Activated CD4-positive, alpha-beta T cell treated with anti-CD3 and anti-CD28 coated beads, Interleukin-2, amount 50 U/mL, for 48 hours (primary cell): ENCODE measurements at regions not wholly inside any gene's neighbourhood (a gene's known extent, or its start where the extent isn't known, plus 50 kb on each side); places are given as distances from the start of the nearest gene placed in this dataset.

Experiments
- DNase-seq, 2 experiments: peaks; one replicate each; pipeline ENCODE4 v3.0.0-alpha.2; 2020

GRCh38 chr2:155372969-155373368 is 674.5 kb downstream of the KCNJ3 start:
- no peak for DNase-seq

DNA sequence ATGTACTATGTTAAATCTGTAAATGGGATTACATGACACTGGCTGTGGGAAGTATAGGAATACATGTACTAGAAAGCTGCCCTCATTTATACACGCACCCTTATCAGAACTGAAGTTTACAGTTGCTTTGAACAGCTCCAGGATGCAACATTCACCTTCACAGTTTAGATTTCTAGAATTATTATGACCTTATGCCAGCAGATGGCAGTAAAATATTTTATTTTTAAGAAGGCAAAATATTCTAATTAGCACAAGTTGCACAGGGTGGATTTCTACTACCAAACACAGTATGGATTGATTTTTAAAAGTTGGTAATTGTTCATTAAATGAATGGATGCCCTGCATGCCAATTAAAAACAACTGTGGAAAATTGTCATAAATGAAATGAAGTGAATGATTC is 670.4 kb downstream of the KCNJ3 start:
- DNase-seq, result no peak

DNA sequence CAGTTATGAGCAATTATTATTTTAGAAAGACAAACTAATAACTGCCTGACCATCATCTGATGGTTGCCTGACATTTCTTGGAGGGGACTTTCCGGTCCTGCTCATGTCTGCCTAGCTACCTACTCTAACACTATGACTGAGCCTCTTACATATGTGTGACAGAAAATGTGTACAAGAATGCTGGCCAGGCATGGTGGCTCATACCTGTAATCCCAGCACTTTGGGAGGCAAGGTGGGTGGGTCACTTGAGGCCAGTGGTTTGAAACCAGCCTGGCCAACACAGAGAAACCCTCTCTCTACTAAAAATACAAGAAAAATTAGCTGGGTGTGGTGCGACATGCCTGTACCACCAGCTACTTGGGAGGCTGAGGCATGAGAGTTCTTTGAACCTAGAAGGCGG is 666.3 kb downstream of the KCNJ3 start:
- DNase-seq, result no peak

DNA sequence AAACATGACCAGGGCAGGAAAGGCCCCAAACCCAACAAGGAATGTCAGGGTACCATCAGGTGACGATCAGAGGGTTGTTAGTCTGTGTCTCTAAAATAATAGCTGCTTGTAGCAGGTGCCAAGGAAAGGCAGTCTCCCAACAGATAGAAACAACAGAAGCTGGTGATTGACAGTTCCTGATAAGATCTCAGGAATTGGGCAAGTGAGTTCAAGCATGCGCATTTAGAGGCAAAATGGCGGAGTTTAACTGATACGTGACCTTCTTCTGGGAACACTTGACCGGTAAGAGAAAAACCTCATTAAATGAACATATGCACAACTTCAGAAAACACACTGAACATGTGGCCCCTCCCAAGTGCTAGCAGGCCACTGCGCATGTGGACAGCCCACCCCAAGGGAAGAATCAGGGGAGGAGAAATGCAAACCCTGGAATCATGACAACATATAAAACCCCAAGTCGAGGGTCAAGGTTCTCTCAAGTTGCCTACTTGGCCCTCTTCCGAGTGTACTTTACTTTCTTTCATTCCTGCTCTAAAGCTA is 664.9 kb downstream of the KCNJ3 start:
- no peak for DNase-seq

- DNase-seq, result no peak
Measured at GRCh38 chr2:155357172-155357571, 658.7 kb downstream of the KCNJ3 start.

GRCh38 chr2:155356250-155356649 is 657.8 kb downstream of the KCNJ3 start:
- DNase-seq, result no peak

- no peak for DNase-seq
Measured at GRCh38 chr2:155350783-155351580, 652.5 kb downstream of the KCNJ3 start.

- DNase-seq, result no peak
Measured at GRCh38 chr2:155332016-155332415, 633.5 kb downstream of the KCNJ3 start.

DNA sequence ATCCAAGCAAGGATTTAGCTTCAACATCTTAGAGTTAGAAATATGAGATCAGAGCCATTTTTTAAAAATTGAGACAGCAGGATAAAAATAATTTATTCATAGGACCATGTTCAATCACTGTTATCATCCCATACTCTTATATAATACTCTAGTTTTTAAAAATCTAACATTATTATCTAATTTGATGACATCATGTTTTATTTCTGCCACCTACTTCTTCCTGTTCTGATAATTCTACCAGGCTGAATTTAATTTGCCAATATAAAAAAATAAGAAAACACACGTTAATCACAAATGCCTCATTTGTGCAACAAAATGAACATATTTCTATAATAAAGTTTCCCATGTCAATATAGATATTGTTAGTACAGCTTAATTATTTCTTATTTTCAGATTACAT is 621.7 kb downstream of the KCNJ3 start:
- no peak for DNase-seq

GRCh38 chr2:155318710-155319109 is 620.2 kb downstream of the KCNJ3 start:
- DNase-seq, result no peak

- DNase-seq, result no peak
Measured at GRCh38 chr2:155315768-155316167, 617.3 kb downstream of the KCNJ3 start.

GRCh38 chr2:155310589-155310988 is 612.1 kb downstream of the KCNJ3 start:
- DNase-seq, result no peak

- no peak for DNase-seq
Measured at GRCh38 chr2:155309483-155309882, 611.0 kb downstream of the KCNJ3 start.

DNA sequence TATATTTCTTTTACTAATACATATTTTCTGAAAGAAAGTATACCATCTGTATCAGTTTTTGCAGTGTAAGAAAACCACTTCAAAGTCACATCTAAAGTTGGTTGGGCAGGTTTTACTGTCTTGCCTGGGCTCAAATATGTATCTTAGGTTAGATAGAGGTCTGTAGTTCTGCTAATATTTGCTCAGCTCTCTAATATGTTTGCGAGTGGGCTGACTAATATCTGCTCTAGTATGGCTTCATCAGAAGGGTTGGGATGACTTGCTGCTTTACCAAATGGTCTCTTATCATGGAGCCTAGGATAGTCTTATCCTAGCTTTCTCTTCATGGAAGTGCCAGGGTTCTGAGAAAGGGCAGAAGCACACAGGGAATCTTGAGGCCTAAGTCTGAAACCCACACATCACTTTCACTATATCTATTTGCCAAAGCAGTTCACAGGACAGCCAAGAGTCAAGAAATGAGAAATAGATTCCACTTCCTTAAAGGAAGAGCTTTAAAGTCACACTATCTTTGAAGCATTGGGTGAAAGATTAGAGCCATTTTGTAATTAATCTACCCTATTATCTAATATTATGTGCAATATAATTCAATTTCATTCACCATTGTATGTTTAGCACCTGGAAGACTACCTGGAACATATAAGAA is 610.0 kb downstream of the KCNJ3 start:
- DNase-seq, result no peak

DNA sequence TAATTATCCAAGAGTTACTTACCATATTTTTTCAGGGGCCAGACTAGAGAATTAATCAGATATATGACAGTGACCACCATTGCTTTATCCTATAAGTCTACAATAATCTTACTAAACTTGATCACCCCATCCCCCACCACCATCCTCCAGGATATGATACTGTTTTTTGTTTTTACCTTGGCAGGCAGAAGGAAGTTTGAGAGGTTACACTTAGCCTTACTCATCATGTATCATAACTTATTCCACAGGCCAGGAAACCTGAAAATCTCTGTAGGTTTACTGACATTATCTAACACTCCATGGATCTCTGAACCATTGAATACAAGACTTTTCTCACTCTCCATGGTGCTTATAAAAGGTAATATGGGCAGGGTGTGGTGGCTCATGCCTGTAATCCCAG is 602.7 kb downstream of the KCNJ3 start:
- DNase-seq, result no peak

GRCh38 chr2:155298001-155298400 is 599.5 kb downstream of the KCNJ3 start:
- no peak for DNase-seq

DNA sequence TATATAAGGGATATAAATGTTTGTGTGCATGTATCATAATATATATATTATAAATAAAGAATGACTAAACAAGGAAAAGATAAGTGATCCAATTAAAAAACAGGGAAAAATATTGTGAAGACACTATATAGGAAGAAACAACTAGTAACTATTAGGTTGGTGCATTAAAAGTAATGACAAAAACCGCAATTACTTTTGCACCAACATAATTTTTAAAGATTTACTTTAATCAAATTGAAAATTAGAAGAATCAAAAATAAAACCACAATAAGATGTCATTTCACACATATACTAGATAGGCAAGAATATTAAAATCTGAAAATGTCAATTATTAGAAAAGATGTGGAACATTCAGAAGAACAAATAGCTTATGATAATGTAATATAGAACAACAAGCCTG is 595.9 kb downstream of the KCNJ3 start:
- no peak for DNase-seq

DNA sequence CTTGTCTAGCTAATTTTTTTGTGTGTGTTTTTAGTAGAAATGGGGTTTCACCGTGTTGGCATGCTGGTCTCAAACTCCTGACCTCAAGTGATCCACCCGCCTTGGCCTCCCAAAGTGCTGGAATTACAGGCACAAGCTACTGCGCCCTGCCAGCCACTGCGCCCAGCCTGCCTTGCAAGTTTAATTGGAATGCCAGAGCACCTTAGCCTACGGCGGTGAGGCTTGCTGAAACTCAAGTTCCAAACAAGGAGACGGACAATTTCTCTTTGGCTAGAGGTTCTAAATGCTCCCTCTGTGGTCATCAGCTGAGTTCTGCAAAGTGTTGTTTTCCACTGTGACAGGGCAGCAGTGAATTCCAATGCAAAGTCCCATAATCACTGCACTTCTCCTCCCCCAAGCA is 583.4 kb downstream of the KCNJ3 start:
- no peak for DNase-seq

DNA sequence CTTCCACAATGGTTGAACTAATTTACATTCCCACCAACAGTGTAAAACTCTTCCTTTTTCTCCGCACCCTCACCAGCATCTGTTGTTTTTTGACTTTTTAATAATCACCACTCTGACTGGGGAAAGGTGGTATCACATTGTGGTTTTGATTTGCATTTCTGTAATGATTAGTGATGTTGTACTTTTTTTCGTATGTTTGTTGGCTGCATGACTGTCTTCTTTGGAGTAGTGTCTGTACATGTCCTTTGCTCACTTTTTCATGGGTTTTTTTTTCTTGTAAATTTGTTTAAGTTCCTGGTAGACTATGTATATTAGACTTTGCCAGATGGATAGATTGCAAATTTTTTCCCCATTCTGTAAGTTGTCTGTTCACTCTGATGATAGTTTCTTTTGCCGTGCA is 574.8 kb downstream of the KCNJ3 start:
- no peak for DNase-seq

DNA sequence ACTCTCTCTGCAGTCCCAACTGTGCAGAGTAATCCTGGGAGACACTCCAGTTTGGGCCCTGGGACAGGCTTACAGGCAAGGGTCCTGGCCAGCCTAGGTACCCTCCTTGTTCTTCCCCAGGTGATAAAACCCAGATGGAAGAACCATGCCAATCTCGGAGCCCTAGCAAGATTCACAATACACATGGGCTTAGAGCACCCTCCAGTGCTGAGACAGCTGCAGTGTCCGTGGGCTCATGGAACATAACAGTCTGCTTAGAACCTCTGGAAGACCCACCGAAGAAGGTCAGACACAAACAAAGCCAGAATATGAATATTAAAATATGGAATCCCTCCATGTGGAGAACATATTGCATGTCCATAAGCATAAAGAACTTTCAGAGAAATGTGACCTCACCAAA is 568.1 kb downstream of the KCNJ3 start:
- DNase-seq, result no peak

DNA sequence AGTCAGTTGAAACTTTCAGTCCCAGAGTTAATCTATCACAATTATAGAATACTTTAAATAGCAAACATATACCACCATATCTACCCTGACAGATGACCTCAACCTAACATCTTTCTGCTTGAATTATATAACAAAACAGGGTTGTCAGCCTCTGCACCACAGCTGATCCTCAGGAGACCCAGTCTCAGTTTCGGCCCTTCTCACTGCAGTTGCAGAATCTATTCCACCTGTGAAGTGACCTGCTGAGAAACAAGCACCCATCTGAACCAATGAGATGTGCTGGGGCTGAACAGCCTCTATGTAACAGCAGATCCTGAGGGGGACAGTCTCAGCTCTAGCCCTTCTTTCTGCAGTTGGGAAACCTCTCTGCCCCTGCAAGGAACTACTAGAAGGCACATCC is 567.6 kb downstream of the KCNJ3 start:
- no peak for DNase-seq

- no peak for DNase-seq
Measured at GRCh38 chr2:155256803-155257202, 558.3 kb downstream of the KCNJ3 start.

GRCh38 chr2:155250800-155251199 is 552.3 kb downstream of the KCNJ3 start:
- no peak for DNase-seq

DNA sequence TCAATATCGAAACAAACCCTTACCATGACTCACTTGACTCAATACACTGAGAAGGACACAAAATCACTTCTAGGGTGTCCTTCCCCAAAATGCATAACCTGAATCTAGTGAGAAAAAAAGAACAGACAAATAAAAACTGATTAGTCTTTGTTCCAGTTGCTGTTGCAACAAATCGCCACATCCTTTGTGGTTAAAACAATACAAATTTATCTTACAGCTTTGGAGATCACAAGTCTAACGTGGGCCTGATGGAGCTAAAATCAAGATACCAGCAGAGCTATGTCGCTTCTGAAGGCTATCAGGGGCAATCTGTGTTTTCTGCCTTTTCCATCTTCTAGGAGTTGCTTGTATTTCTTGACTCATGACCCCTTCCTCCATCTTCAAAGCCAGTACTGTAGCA is 541.7 kb downstream of the KCNJ3 start:
- no peak for DNase-seq

DNA sequence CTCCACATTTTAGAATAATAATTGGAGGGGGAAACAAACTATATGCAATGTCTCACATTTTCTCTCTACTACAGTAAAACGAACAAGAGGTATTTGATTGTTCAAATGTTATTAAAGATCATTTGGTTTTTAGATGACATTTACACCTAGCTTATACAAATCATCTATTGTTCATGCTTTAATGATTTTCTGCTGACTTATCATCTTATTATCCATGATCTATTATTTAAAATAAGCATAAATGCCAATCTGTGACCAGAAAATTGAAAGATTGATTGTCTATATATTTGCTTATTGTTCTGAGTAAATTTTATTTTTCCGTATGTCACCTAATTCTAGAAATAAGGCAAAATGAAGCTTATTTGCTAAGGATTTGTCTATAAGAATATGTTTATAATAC is 537.2 kb downstream of the KCNJ3 start:
- DNase-seq, result no peak
